Gastrocnemius medialis (tissue), 4 donors: ENCODE measurements at regions not wholly inside any gene's neighbourhood (a gene's known extent, or its start where the extent isn't known, plus 50 kb on each side); places are given as distances from the start of the nearest gene placed in this dataset.

Source experiments
- POLR2A ChIP-seq, 2 donors: fragments of 450-650 bp; IDR thresholded peaks; one replicate each; pipeline ENCODE4 v1.6.1; 2017; ENCODE audit warnings: antibody characterized with exemption in 2 of 2, mild to moderate bottlenecking in 2 of 2, moderate library complexity in 2 of 2
- TF ChIP-seq, protein P1 (sequence below), 5 experiments: fragments of 450-650 bp in 3 of 5; fragments of 200-600 bp in 2 of 5; sonication (generic) in 2 of 5; IDR thresholded peaks in 4 of 5; conservative IDR thresholded peaks in 1 of 5; 1 replicate in 4 of 5; 2 replicates in 1 of 5; pipeline ENCODE4 v1.5.1; 2016 to 2019; ENCODE audit warnings: antibody characterized with exemption in 5 of 5, mild to moderate bottlenecking in 3 of 5, moderate library complexity in 3 of 5

DNA sequence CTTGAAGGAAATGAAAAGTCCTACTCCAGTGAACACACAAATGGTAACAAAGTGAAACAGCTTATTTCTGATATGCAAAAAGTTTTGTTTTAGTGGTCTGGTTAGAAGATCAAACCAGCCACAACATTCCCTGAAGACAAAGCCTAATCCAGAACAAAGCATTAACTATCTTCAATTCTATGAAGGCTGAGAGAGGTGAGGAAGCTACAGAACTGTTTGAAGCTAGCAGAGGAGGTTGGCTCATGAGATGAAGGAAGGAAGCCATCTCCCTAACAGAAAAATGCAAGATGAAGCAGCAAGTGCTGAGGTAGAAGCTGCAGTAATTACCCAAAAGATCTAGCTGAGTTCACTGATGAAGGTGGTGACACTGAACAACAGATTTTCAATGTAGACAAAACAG lies 168.4 kb downstream of the IGLL1 start:
- TF ChIP-seq POLR2A (IDR thresholded peaks at IDR 0.05), result no peak
- TF ChIP-seq, protein P1, sequence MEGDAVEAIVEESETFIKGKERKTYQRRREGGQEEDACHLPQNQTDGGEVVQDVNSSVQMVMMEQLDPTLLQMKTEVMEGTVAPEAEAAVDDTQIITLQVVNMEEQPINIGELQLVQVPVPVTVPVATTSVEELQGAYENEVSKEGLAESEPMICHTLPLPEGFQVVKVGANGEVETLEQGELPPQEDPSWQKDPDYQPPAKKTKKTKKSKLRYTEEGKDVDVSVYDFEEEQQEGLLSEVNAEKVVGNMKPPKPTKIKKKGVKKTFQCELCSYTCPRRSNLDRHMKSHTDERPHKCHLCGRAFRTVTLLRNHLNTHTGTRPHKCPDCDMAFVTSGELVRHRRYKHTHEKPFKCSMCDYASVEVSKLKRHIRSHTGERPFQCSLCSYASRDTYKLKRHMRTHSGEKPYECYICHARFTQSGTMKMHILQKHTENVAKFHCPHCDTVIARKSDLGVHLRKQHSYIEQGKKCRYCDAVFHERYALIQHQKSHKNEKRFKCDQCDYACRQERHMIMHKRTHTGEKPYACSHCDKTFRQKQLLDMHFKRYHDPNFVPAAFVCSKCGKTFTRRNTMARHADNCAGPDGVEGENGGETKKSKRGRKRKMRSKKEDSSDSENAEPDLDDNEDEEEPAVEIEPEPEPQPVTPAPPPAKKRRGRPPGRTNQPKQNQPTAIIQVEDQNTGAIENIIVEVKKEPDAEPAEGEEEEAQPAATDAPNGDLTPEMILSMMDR (IDR thresholded peaks at IDR 0.05 in 4 of 5, conservative IDR thresholded peaks at IDR 0.05 in 1 of 5), result no peak
